HT-29 (cell line): ENCODE measurements at regions not wholly inside any gene's neighbourhood (a gene's known extent, or its start where the extent isn't known, plus 50 kb on each side); places are given as distances from the start of the nearest gene placed in this dataset.

ENCODE experiments used
- DNase-seq: peaks from one replicate; pipeline ENCODE4 v3.0.0-alpha.2; 2015; ENCODE audit warnings: low spot score

DNA sequence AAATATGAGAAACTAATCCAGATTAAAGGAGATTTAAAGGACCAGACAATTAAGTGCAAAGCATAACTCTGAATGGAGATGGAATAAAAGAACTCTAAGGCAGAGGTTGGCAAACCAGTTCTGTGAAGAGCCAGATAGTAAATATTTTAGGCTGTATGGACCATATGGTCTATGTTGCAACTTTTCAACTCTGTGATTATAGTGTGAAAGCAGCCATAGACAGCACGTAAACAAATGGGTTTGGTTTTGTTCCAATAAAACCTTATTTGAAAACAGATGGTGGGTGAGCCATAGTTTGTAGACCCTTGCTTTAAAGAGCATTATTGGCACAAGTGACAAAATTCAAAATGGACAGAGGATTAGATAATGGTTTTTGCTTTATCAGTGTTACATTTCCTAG, 884.1 kb downstream of the CCSER2 start:
- no peak for DNase-seq

DNA sequence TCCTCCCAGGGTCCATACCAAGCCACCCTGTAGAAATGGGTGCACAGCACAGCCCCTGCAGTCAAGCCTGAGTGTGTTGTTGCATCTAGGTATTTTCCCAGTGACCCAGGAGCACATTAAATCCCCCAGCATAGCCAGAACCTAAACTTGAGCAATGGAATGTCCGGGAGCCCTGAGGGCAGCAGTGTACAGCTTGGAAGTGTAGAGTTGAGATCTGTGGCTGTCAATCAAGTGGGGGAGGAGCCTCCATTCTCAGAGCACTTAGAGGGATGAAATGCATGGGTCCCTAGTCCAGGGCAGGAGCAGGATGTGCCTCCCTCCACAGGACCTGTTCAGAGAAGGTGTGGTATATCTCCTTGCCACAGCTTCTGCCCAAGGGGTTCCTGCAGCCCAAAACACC, 885.1 kb downstream of the CCSER2 start:
- no peak for DNase-seq

DNA sequence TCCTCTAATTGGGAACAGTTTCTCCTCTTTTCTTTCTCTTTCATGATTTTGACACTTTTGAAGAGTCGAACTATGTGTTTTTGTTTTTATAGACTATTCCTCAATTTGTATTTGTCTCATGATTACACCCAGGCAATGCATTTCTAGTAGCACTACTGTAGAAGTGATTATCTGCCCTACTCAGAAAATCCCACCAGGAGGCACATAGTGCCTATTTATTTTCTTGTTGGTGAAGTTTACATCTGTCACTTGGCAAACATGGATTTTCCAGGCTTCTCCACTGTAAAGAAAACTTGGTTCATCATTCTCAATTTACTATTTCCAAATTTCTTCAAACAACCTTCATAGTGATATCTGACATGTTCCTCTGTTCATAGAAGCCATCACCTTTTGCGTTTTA, 893.9 kb downstream of the CCSER2 start:
- DNase-seq = no peak

DNA sequence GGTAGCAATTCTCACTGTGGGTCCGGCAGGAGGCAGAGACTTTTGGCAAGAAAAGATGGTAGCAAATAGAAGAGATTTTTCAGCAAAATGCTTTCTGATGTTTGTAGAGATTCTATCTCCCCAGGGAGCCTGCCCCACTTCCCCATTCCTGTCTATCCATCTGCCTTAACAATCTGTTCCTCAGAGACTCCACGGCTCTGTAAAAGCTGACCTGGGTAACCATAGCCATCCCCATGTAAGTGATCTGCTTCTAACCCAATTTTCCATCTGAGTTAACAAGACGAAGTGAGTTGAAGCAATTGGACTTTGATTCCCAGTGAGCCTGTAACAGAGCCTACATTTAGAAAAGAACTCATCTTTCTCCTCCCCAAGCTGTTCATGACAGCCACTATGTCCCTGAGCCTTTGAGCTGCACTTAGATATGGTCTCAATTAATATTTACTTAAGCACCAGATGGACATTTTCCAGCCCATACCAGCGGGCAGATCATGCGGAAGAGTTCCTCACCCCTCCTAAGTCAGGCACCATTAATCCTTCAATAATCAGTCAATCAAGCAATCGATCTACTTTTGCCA, 896.1 kb downstream of the CCSER2 start:
- DNase-seq = no peak

DNA sequence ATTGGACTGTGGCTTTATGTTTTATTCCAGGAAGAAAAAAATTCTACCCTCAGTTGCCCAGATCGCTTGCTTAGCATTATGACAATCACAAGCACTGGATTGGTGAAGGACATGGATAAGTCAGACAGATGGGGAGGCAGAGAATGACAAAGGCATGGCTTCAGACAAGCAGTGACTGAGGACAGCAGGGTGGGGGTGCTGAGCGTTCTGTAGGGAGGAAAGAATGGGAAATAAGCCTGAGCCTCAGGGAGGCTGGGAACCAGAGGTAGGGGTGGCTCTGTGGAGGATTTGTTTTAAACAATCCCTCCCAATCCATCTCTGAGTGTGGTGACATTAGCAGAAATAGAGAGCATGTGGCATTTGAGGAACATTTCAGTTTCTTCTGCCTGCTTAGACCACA, 896.9 kb downstream of the CCSER2 start:
- no peak for DNase-seq

DNA sequence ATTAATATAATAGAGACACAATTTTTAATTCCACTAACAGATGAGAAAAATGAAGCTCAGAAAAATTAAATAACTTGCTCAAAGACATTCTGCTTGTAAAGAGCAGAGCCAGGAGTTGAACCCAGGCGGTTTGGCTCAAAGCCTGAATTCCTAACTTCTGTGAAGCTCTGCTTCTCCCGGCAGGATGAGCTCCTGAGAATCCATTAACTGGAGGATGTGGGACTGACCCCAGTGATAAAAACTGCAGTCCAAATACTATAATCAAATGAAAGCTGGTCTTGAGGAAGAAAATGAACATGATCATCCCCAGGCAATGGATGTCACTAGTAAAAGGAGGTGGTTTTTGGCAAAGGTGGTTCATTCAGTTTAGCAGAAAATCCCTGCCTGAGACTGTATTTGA, 898.2 kb downstream of the CCSER2 start:
- no peak for DNase-seq

DNA sequence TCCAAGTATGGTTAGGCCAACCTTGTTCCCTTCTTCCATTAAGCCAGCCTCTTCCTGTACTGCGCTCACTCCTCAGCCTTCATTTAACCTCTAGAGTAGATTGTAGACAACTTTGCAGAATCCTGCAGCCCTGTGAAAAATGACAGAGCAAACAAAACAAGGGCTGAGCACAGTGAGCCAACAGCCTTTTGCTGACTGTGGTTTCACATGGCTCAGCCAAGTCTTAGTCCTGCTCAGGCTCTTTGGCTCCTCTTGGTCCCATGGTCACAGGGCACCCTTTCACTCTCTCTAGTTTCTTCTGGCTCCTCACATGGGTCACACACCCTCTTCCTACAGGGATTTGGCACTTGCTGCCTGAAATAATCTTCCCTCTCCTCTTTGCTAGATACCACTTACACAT, 900.3 kb downstream of the CCSER2 start:
- no peak for DNase-seq

DNA sequence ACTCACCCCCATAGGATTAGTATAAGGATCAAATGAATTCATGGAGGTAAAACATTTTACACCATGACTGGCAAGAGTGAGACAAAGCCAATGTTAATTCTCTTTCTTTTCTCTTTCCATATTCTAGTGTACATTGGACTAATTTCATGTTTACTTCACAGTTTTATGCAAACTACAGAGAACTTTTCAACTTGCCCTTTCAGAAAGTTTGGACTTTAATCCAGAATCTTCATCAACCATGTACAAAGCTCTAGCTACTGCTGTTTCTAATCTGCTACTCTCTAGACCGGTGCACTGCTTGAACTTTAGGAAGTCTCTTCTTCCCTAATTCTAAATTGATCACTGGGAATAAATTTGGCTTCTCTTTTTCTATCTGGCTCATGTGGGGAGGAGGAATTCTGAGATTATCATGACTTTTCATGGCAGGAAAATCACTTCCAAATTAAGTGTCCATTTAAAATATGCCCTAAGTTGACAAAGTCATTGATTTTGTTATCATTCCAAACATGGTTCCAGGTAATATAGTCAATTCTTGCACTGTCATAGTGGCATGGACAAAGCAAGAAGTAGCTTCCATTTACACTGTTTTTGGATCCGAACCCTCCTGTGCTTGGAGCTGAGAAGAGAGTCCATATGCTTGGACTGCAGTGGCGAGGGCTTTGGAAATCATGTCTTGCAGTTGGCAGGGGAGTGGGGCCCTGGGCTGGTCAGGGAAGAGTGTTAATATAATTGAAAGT, 903.3 kb downstream of the CCSER2 start:
- DNase-seq = no peak

DNA sequence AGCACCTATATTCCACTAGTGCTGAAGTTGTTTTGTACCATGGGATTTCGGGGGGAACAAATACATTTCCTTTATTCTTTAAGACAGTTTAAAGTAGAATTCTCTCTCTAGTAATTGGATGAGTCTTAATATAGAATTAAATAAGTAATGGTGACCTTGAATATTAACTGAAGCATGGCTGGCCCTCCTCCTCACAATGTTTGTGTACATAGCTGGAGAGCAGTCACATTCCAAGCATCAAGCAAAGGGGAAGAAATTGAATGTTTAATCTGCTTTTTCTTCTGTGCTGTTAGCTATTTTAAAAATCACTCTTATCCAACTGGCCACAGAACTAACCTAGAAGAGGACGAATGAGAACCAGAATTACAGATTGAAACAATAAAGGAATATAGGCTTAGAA, 906.9 kb downstream of the CCSER2 start:
- DNase-seq = no peak

DNA sequence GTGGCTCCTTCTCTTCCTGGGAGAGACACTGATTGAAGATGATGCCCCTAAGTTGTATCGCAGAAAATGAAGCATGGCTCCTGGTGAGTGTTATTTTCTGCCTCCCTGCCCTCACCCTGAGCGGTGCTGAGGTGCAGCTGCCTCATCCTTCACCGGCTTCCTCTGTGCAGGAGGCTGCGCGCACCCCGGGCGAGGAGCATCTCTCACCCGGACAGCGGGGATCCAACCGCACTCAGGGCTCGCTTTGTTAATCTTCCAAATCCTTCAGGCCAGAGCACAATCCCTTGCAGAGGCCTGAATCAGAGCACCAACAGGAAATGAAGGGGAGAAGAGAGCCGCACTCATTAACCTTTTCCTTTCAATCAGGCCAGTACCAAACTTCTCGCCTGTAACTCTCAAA, 910.3 kb downstream of the CCSER2 start:
- DNase-seq = no peak

DNA sequence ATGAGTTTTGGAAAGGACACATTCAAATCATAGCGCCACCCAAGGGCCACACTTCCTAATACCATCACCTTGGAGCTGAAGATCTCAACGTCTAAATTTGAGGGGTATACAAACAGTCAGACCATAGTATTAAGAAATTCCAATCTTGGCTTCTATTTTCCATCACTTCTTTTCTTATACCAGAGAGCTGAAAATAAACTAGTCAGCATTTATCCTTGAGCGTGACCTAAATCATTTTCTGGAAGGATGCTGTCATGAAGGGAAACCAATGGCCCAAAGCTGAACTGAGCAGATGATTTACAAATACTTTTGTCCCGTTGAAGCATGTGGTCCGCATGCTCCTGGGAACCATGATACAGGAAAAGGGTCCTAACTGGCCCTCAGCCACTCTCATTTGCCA, 921.9 kb downstream of the CCSER2 start:
- DNase-seq = no peak

DNA sequence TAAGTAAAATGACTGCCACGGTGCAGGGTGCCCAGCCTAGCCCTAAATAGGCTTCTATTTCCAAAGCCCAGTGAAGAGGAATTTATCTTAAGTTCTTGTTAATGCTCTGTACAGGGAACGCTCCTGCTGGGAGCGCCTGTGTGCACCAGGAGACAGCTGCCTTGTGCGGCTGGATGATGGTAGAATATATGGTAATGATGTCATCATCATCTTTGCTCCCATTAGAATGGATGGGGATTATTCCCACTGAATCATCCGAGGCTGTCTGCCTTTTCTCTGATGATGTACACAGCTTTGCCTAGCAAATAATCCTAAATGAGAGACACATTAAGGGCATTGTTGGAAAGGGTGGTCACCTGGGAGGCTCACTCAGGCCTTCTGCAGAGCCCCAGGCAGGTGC, 928.1 kb downstream of the CCSER2 start:
- DNase-seq = no peak

DNA sequence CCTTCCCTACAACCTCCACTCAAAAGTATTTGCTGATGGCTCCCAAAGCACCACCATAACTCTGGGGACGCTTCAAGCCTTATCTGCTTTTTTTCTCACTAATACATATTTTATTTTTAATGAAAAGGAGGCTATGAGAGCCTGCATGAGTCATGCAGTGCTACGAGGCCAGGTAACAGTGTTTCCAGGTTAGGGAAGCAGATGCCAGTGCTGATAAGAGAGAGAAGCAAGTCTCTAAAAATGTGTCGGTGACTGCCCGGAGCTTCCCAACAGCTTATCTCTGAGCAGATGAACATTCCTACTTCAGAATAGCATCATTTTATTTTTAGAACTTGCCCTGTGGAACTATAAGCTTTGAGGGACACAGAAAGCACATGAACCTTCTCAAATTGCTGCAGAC, 931.5 kb downstream of the CCSER2 start:
- DNase-seq = no peak

DNA sequence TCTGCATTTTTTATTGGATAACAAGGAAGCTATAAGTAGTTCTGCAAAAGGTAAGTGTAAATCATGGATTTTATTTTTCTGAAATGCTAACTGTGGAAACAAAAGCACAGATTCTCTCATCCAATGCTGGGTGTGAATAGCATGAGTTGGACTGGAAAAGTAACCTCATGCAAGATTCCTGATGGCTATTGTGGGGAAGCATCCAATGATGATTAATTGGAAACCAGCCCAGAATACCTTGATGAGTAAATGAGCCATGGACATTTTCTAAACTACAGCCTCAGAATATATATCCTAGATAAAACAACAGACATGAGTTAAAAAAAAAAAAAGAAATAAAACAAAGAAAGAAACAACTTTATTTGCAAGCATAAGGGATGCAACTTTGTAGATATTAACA, 934.6 kb downstream of the CCSER2 start:
- DNase-seq = no peak

DNA sequence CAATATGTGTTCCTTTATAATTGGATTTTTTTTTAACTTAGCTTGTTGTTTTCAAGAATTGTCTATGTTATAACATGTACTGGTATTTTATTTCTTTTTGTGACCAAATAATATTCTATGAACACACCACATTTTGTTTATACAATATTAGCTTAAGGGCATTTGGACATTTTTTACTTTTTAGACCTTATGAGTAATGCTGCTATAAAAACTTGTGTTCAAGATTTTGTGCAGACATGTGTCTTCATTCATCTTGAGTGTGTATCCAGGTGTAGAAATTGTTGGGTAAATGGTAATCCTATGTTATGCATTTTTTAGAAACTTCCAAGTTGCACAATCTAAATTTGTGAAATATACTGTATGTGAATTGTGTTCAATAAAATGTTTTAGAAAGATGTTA, 936.7 kb downstream of the CCSER2 start:
- no peak for DNase-seq

DNA sequence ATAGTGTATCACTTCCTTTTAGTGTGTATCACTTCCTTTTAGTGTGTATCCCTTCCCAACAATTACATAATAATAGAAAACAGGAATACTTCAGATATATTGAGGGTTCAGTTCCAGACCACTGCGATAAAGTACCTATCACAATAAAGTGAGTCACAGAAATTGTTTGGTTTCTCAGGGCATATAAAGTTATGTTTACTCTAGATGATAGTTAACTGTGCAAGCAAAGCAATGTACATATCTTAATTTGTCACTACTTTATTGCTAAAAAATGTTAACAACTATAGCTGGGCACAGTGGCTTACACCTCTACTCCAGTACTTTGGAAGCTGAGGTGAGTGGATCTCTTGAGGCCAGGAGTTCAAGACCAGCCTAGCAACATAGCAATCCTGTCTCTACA, 938.4 kb downstream of the CCSER2 start:
- peak; percentile 8 for DNase-seq

DNA sequence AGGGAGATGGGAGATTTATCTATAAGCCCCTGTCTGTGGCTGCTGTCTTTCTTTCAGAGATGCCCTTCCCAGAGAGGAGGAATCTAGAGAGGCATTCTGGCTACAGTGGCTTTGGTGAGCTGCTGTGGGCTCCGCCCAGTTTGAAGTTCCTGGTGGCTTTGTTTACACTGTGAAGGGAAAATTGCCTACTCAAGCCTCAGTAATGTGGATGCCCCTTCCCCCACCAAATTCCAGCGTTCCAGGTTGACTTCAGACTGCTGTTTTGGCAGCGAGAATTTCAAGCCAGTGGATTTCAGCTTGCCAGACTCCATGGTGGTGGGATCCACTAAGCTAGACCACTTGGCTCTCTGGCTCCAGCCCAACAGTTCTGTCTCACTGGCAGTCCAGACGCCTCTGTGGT, 951.6 kb downstream of the CCSER2 start:
- DNase-seq = peak; percentile 65

DNA sequence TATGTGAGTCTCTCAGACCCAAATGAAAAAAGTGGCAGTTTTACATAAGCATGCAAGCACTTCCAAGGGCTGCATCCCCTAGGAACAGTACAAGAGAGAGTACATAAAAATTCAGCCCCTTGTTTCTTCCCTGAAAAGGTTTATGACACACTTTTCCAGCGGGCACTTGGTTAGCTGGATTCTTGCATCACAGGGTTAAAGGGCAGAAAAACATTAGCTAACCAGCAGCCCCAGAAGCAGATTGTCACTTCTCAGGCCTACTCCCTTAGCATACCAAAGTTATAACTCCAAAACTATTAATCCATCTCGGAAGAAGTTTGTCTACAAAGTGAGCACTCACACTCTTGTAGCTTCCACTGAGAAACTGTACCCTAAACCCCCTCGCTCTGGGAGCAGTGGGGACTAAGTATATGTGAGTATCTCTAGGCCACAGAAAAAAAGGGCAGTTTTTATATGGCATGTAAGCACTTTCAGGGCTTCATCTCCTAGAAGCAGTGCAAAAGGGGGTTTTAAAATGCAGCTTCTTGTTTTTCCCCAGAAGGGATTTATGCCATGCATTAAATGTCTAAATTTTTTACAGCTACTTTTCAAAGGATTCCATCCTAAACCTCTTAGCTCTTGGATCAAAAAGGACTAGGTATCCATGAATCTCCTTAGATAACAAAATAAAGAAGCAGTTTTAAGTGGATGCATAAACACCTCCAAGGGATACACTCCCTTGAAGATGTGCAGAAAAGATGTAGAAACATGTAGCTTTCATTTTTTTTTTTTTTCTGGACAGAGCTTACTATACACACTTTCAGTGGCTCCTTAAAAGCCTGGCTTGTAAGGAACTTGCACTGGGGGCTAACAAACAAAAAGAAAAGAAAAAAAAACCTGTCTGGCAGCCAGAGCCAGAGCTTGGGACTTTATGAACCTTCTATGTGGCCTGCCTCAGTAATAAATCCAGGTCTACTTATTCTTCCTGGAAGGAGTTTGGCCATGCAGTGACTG, 956.7 kb downstream of the CCSER2 start:
- DNase-seq = no peak

DNA sequence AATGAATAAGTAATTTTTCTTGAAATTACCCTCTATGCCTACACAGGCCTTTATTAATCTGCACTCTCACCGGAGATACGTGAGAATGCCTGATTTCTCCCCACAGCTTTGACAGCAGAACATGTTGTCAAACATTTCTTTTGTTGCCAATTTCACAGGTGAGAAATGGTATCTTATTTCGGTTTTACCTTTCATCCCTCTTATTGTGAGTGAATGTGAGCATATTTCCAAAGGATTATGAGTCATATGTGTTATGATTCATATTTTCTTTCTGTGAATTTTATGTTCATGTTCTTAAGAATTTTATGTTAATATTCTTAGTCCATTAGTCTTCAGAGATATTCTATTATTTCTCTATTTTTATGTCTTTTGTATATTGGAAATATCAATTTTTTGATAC, 965.1 kb downstream of the CCSER2 start:
- DNase-seq = no peak

DNA sequence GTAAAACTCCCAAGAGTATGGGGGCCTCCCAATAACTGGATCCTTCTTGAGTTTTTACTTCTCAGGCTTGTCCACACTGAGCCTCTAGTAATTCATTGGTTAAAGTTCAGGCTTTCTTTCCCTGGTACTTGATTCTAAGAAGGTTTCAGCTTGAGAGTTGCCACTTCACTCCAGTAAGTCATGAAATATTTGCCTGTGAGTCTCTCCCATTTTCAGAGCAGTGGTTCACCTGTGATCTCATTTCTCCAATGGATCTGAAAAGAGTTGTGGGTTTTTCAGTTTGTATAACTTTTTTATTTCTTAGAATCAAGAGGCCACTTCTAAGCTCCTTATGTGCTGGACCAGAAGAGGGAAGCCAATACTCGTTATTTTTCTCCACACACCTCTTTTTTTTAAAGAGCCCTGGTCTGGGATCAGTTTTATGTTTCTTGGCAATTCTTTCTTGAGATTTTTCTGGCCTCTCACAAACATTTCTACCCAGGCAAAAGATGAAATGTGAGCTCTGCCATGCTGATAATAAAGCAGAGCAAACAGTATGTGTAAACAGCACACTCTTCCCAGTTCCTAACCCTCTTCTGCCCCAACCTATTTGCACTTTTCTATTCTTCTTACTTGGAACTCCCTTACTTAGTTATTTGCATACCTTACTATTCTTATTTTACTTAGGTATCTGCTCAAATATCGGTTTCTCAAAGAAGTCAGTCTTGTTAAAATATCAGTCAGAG, 983.4 kb downstream of the CCSER2 start:
- no peak for DNase-seq

DNA sequence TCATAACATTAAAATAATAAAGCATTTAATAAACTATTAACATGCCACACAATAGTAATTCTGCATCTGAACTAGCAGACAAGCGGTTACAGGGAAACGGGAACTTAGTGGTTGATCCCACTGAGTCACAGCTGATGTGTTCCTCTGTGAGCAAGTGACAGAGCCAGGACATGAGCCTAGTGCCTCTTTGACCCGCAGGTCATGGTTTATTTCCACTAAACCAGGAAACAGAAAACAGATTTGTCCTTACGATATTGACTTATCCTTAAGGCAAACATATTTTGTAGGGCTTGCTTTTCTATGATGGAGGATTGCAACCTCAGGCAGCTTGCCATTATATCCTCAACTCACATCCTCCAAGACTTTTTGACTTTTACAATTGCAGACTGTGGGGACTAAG, 987.3 kb downstream of the CCSER2 start:
- DNase-seq = no peak

DNA sequence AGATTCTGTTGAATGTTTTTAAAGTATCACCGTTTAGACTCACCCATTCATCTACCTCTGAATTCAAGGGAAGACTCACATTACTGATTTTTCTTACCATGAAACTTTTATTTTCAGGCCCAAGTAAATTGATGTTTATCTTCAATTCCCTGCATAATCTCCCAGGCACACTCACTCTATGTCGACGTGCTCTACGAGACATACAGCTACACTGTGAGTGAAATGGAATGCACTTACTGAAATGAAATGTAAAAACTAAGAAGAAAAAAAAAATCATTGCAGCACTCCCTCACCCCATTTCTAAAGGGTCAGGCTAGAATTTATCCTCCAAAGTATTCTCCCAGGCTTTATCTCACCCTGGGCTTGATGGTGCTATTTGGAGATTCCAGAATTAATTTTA, 987.9 kb downstream of the CCSER2 start:
- no peak for DNase-seq
